ENCODE measurements at regions not wholly inside any gene's neighbourhood (a gene's known extent, or its start where the extent isn't known, plus 50 kb on each side); places are given as distances from the start of the nearest gene placed in this dataset.

DNA sequence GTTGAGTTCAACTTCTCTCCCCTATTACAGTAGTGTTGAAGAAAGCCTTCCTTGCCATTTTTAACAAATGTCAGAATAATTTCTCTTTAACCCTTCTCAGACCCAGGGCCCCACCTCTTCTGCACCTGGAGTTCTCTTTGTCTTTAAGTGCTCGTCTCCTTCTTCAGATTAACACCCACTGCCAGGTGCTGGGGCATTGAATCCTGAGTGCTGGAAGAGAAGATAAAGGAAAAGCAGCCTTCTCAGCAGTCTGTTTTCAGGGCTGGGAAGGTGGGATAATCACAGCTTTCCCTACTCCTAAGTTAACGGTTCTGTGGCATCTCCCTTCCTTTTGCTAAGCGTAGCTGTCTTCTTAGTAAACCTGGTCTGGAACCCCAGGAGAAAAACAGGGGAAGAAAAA is 114.6 kb upstream of the TAB2 start:
- TF ChIP-seq, protein P1, sequence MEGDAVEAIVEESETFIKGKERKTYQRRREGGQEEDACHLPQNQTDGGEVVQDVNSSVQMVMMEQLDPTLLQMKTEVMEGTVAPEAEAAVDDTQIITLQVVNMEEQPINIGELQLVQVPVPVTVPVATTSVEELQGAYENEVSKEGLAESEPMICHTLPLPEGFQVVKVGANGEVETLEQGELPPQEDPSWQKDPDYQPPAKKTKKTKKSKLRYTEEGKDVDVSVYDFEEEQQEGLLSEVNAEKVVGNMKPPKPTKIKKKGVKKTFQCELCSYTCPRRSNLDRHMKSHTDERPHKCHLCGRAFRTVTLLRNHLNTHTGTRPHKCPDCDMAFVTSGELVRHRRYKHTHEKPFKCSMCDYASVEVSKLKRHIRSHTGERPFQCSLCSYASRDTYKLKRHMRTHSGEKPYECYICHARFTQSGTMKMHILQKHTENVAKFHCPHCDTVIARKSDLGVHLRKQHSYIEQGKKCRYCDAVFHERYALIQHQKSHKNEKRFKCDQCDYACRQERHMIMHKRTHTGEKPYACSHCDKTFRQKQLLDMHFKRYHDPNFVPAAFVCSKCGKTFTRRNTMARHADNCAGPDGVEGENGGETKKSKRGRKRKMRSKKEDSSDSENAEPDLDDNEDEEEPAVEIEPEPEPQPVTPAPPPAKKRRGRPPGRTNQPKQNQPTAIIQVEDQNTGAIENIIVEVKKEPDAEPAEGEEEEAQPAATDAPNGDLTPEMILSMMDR (IDR thresholded peaks at IDR 0.05): no peak
- TF ChIP-seq EP300 (IDR thresholded peaks at IDR 0.05) (no peak), POLR2A (IDR thresholded peaks at IDR 0.05) (no peak)
